ENCODE measurements at regions not wholly inside any gene's neighbourhood (a gene's known extent, or its start where the extent isn't known, plus 50 kb on each side); places are given as distances from the start of the nearest gene placed in this dataset.

DNA sequence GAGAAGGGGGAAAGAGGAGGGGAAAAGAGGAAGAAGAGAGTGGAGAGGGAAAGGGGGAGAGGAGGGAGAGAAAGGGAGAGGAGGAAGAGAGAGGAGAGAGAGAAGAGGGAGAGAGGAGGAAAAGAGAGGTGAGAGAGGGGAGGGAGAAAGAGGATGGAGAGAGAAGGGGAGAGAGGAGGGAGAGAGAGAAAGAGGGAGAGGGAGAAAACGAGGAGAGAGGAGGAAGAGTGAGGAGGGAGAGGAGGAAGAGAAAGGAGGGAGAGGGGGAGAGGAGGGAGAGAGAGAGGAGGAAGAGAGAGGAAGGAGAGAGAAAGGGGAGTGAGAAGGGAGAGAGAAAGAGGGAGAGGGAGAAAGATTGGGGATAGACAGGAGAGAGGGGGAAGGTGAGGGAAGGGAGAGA, 197.6 kb upstream of the FOXK1 start:
- H3K9ac ChIP-seq (ENCODE audit: extremely low read depth, insufficient read length, low read length) = no peak overlapping the region
- H3K27me3 Mint-ChIP-seq (ENCODE audit: low read depth) = peaks cover 12% of the 10 kb centered on the region

More for the DNA sequence above, 197.6 kb upstream of the FOXK1 start:
- H3K79me1 ChIP-seq (ENCODE audit: insufficient read depth, low read depth, low read length, poor library complexity, severe bottlenecking) = no peaks in the 10 kb centered on the region
- no peaks in the 10 kb centered on the region for H3K27me3 ChIP-seq (ENCODE audit: insufficient read depth, low read length)
- TF ChIP-seq, protein P1, sequence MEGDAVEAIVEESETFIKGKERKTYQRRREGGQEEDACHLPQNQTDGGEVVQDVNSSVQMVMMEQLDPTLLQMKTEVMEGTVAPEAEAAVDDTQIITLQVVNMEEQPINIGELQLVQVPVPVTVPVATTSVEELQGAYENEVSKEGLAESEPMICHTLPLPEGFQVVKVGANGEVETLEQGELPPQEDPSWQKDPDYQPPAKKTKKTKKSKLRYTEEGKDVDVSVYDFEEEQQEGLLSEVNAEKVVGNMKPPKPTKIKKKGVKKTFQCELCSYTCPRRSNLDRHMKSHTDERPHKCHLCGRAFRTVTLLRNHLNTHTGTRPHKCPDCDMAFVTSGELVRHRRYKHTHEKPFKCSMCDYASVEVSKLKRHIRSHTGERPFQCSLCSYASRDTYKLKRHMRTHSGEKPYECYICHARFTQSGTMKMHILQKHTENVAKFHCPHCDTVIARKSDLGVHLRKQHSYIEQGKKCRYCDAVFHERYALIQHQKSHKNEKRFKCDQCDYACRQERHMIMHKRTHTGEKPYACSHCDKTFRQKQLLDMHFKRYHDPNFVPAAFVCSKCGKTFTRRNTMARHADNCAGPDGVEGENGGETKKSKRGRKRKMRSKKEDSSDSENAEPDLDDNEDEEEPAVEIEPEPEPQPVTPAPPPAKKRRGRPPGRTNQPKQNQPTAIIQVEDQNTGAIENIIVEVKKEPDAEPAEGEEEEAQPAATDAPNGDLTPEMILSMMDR (conservative IDR thresholded peaks at IDR 0.05) = no peak
- H2AFZ ChIP-seq (ENCODE audit: low read length) = no peak overlapping the region
- no peak overlapping the region for H4K91ac ChIP-seq (ENCODE audit: insufficient read length, low read depth, low read length)
- H3K4ac ChIP-seq (ENCODE audit: low read depth, low read length) = no peak overlapping the region
- no peak overlapping the region for H3K27ac Mint-ChIP-seq
- WGBS (ENCODE audit: extremely low coverage, insufficient read length, low lambda C conversion rate) = no CpG with 5 or more reads among the region's 1 CpG
- H3K4me3 Mint-ChIP-seq = no peak overlapping the region
- H2BK120ac ChIP-seq (ENCODE audit: low read depth, low read length, poor library complexity, severe bottlenecking) = no peak overlapping the region
- H2BK20ac ChIP-seq (ENCODE audit: low read depth, low read length, poor library complexity, severe bottlenecking) = no peak overlapping the region
- no peak overlapping the region for H2BK12ac ChIP-seq (ENCODE audit: insufficient read length, low read depth, low read length)
- no peak overlapping the region for H3K56ac ChIP-seq (ENCODE audit: insufficient read length, low read depth, low read length)
- peaks cover 0 to 6% (median 4%) of the 10 kb centered on the region in 3 experiments; a peak in 4 of 7 replicates for H3K36me3 Mint-ChIP-seq (ENCODE audit: insufficient read depth in 1 of 3, low read depth in 3 of 3)
- no peak overlapping the region for H3K23ac ChIP-seq (ENCODE audit: insufficient read length, low read depth, low read length)
- no peak overlapping the region for H4K8ac ChIP-seq (replicated peaks; ENCODE audit: insufficient read length, low read depth, low read length)
- H3K4me2 ChIP-seq (ENCODE audit: insufficient read depth, insufficient read length, low read length) = no peak overlapping the region
- no peak overlapping the region for H4K5ac ChIP-seq (ENCODE audit: insufficient read length, low read depth, low read length)
- no peak overlapping the region for H3K18ac ChIP-seq (ENCODE audit: insufficient read length, low read depth, low read length)
- H2BK15ac ChIP-seq (ENCODE audit: low read depth, low read length) = no peak overlapping the region
- no peaks in the 10 kb centered on the region for H4K20me1 ChIP-seq (ENCODE audit: control insufficient read depth, insufficient read depth, insufficient read length)
- no peak overlapping the region for H2BK5ac ChIP-seq (ENCODE audit: insufficient read length, low read length)
- H3K27ac ChIP-seq (ENCODE audit: insufficient read length, low read depth, low read length) = no peak overlapping the region
- H3K79me2 ChIP-seq (ENCODE audit: insufficient read depth, low read length) = no peaks in the 10 kb centered on the region
- no peak for DNase-seq
- H3K14ac ChIP-seq (ENCODE audit: insufficient read depth, low read length) = no peak overlapping the region
- H3K4me1 ChIP-seq (ENCODE audit: insufficient read depth, low read length) = no peaks in the 10 kb centered on the region
- H3K9me3 Mint-ChIP-seq = peaks cover 26 to 72% of the 10 kb centered on the region in 2 experiments
- no peaks in the 10 kb centered on the region for H3K23me2 ChIP-seq (ENCODE audit: insufficient read length, low read depth, low read length, poor library complexity, severe bottlenecking)
- no peak overlapping the region for H2AK5ac ChIP-seq (ENCODE audit: insufficient read length, low read length)
- no peak overlapping the region for H3T11ph ChIP-seq (ENCODE audit: low read length)
- H3K9me3 ChIP-seq (ENCODE audit: control insufficient read depth, low read depth, low read length) = peaks cover 9% of the 10 kb centered on the region
- H3K4me1 Mint-ChIP-seq = no peaks in the 10 kb centered on the region

Measured in H9 (cell line).